ENCODE measurements at regions not wholly inside any gene's neighbourhood (a gene's known extent, or its start where the extent isn't known, plus 50 kb on each side); places are given as distances from the start of the nearest gene placed in this dataset.

GRCh38 chr2:239684271-239684810, 283.5 kb upstream of the HDAC4 start:
- TF ChIP-seq PATZ1 (CRISPR knock-in tag; IDR thresholded peaks at IDR 0.05; ENCODE audit: borderline replicate concordance), result no peak
- no peak for TF ChIP-seq ZFP30 (CRISPR knock-in tag; IDR thresholded peaks at IDR 0.05)
- TF ChIP-seq RARB (CRISPR knock-in tag; IDR thresholded peaks at IDR 0.05), result no peak
- TF ChIP-seq GLIS3 (CRISPR knock-in tag; IDR thresholded peaks at IDR 0.05), result no peak
- TF ChIP-seq PPARA (CRISPR knock-in tag; IDR thresholded peaks at IDR 0.05; ENCODE audit: borderline replicate concordance), result no peak
- no peak for TF ChIP-seq ZNF565 (CRISPR knock-in tag; conservative IDR thresholded peaks at IDR 0.05; ENCODE audit: low read depth)
- no peak for TF ChIP-seq CSDC2 (CRISPR knock-in tag; IDR thresholded peaks at IDR 0.05)
- no peak for TF ChIP-seq ZNF70 (CRISPR knock-in tag; IDR thresholded peaks at IDR 0.05)
- TF ChIP-seq ZC3H10 (CRISPR knock-in tag; IDR thresholded peaks at IDR 0.05), result no peak
